Stimulated activated naive CD4-positive, alpha-beta T cell treated with Interleukin-2 at 50 U/mL for 16 hours (primary cell): ENCODE measurements at regions not wholly inside any gene's neighbourhood (a gene's known extent, or its start where the extent isn't known, plus 50 kb on each side); places are given as distances from the start of the nearest gene placed in this dataset.

ENCODE experiments used
- DNase-seq: peaks from one replicate; lab custom pipeline; 2025; lab: John Stamatoyannopoulos, UW

DNA sequence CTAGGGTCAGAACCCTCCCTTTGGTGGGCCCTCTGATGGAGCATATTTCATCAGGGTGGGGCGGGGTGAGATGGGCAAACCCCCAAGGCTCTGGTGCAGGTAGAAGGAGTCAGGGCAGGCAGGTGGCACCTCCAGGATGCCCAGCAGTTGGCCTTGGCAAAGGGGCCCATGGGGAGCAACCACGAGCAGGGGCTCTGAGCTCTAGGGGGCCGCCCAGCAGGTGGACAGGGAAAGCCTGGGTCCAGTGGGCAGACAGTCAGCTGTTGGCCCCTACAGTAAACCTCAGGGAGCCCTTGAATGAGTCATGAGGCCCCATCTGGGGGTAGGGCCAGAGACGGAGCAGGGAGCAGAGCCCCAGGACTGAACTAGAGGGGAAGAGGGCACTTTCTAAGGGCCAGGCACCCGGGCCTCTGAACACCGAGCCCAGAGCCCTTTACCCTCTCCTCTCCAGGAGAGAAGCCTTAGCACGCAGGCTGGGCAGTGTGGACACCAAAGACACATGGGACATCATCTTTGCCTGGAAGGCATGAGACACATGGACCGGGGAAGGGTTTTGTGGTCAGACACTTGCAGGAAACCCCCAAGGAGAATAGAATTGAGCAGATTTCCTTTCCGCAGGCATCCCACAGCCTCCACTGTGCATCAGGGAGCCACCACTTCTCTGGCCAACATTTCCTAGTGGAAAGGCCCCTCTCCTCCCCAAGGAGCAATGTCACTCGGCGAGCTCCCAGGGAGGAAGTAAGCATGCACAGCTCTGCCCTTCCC lies 257.3 kb downstream of the GLI2 start:
- DNase-seq, result no peak

DNA sequence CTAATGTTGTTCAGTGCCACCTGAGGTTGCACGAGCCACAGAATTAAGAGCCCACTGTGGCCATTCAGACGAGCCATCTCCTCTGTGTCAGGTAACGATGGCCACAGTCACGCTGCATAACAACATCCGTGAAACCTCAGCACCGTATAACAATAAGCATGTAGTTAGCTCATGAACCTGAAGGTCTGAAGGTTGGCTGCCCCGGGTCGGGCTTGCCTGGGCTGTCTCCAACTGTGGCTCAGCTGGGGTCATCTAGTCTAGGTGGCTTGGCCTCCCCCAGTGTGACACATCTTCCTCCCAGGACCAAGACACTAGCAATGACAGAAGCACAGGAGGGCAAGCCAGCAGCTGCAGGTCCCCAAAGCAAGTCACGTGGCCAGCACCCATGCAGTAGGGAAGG lies 258.0 kb downstream of the GLI2 start:
- DNase-seq, result no peak

DNA sequence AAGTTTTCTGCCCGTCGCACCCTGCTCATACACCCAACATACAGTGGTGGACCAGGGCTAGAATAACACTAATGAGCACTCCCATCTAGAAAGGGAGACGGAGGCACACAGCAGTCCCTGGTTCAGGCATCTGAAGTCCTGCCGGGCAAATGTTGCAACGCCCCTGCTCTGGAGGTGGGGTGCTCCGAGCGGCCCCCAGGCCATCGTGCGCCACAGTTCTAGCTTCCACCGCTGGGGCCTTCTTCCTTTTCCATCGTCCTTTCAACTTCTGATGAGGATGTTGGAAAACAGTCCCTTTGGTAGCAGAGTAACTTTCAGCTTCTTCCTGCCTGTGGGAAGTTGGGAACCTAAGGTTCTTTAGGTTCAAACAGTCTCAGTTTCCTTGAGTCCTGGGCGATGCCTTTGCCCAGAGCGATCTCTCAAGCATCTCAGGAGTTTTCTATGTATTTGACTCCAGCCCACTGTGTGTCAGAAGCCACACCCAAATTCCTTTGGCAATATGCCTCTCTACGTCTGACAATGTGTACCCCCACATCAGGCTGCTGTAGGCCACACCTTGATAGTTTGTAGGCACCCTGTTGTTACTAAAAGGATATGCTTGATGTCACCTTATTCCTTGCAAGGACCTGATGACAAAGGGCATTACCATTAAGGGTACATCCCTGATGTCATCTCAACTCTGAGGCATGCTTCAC lies 258.8 kb downstream of the GLI2 start:
- DNase-seq, result no peak

- DNase-seq, result no peak
Observed at GRCh38 chr2:120995152-120995551, 259.5 kb downstream of the GLI2 start.

GRCh38 chr2:120995656-120996190 lies 260.1 kb downstream of the GLI2 start:
- no peak for DNase-seq

- DNase-seq, result no peak
Observed at GRCh38 chr2:120999377-121000097, 263.9 kb downstream of the GLI2 start.

DNA sequence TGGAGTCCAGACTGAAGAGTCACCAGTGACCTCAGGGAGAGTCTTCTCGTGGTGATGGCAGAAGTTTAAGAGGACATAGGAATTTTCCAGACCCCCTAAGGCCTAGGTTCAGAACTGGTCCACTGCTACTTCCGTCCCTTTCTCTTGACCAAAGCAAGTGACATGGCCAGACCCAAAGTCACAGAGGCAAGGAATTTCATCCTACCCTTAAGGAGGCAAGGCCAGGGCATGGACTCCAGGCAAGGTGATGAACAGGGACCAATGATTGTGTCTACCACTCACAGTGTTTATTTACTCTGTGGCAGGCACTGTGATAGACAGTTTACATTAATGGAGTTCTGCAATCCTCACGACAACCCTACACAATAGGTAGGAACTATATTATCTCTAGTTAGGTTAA lies 265.1 kb downstream of the GLI2 start:
- no peak for DNase-seq

DNA sequence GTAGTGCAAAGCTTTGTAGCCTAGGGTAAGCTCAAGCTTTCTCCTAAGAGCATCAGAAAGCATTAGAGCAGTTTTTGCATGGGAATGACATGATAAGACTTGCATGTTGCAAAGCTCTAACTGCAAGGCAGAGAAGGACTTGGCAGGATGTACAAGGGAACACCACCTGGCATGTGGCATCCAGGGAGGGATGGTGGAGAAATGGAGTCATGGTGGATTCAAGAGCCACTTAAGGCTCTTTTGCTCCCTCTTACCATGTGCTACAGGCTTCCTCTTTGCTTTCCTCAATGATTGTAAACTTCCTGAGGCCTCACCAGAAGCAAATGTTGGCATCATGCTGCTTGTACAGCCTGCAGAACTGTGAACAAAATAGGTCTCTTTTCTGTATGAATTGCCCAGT lies 266.0 kb downstream of the GLI2 start:
- no peak for DNase-seq

GRCh38 chr2:121002597-121002996 lies 266.9 kb downstream of the GLI2 start:
- DNase-seq, result no peak

DNA sequence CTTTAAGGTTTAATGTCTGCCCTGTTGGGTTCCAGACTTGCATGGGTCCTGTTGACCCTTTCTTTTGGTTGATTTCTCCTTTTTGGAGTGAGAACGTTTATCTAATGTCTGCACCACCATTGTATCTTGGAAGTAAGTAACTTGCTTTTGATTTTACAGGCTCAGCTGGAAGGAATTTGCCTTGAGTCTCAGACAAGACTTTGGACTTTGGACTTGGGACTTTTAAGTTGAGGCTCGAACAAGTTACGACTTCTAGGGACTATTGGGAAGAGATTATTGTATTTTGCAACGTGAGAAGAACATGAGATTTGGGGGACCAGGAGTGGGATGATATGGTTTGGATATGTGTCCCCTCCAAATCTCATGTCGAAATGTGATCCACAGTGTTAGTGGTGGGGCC lies 267.7 kb downstream of the GLI2 start:
- no peak for DNase-seq

- no peak for DNase-seq
Observed at GRCh38 chr2:121004359-121004758, 268.7 kb downstream of the GLI2 start.

DNA sequence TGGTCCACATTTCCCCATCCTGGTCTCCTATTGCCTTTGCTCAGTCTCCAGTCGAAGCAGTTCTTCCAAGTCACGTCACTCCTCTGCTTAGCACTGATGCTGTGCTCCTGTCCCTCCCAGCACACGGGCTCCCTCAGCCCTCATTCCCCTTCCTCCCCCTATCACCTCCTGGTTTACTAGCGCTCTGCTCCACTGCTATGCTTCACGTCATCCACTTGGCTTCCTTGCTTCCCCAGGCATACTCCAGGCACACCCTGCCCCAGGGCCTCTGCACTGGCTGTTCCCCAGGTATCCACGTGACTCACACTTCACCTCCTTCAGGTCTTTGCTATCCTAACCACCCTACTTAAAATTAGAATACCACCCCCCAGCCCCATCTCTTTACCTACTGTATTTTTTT lies 269.3 kb downstream of the GLI2 start:
- no peak for DNase-seq

- DNase-seq, result no peak
Observed at GRCh38 chr2:121005453-121005852, 269.8 kb downstream of the GLI2 start.

- no peak for DNase-seq
Observed at GRCh38 chr2:121006743-121007489, 271.2 kb downstream of the GLI2 start.

DNA sequence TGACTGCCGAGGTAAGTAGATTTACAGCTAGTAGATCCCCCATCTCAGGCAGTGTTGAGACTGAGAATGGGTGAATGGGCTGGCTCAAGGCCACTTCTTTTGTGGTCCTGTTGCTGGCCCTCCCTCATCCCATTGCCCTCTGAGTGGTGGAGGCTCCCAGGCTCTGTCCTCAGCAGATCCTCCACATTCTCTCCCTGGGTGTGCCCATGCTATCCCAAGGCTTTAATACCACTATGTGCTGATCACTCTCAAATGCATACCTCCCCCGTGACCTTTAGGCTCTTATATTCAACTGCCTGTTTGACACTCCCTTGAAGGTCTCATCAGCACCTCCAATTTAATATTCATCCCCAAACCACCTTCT lies 271.8 kb downstream of the GLI2 start:
- DNase-seq, result no peak

DNA sequence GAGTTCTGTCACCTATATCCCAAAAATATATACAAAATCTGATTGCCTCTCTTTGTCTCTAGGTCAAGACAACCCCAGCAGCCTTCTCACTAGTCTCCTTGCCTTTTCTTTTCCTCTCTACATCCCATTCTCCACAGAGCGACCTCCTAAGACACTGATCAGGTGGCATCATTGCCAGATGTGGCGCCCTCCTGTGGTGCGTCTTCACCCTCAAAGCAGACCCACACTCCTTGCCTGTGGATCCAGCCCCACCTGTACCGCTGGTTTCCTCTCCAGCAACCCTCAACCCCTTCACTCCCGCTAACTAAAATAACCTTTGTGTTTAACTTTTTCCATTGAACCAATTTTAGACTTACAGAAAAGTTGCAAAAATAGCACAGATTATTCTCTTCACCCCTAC lies 273.3 kb downstream of the GLI2 start:
- no peak for DNase-seq

GRCh38 chr2:121010998-121011397 lies 274.0 kb downstream of the TFCP2L1 start:
- no peak for DNase-seq

DNA sequence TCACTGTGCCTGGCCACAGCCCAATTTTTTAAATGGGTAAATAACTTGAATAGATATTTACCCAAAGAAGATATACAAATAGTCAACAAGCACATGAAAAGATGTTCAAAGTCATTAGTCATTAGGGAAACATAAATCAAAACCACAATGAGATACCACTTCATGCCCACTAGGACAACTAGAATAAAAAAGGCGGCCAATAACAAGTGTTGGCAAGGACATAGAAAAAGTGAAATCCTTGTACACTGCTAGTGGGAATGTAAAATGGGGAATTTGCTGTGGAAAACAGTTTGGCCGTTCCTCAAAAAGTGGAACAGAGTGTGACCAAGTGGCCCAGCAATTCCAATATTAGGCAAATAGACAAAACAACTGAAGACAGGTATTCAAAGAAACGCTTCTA lies 270.1 kb downstream of the TFCP2L1 start:
- no peak for DNase-seq

DNA sequence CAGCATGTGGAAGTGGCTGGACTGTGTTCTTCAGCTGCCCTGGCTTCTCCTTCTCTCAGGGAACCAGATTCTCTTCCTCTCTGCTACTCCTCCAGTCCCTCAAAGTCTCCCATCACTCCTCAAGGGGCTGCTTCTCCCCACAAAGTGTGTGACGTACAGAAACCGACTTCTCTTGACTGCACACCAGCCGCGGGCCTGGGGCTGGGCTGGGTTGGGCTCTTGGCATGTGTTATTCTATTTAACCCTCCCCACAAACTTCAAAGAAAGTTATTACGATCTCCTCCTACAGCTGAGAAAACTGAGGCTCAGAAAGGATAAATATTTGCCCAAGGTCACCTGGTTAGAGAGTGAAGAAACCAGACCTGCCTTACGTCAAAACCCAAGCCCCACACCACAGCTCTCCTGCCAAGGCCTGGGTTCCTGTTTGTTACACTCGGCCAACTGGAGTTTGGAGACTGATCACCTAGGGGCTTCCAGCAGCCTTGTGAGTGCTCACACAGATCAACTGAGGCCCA lies 269.0 kb downstream of the TFCP2L1 start:
- DNase-seq, result no peak

GRCh38 chr2:121017396-121017795 lies 267.6 kb downstream of the TFCP2L1 start:
- no peak for DNase-seq

DNA sequence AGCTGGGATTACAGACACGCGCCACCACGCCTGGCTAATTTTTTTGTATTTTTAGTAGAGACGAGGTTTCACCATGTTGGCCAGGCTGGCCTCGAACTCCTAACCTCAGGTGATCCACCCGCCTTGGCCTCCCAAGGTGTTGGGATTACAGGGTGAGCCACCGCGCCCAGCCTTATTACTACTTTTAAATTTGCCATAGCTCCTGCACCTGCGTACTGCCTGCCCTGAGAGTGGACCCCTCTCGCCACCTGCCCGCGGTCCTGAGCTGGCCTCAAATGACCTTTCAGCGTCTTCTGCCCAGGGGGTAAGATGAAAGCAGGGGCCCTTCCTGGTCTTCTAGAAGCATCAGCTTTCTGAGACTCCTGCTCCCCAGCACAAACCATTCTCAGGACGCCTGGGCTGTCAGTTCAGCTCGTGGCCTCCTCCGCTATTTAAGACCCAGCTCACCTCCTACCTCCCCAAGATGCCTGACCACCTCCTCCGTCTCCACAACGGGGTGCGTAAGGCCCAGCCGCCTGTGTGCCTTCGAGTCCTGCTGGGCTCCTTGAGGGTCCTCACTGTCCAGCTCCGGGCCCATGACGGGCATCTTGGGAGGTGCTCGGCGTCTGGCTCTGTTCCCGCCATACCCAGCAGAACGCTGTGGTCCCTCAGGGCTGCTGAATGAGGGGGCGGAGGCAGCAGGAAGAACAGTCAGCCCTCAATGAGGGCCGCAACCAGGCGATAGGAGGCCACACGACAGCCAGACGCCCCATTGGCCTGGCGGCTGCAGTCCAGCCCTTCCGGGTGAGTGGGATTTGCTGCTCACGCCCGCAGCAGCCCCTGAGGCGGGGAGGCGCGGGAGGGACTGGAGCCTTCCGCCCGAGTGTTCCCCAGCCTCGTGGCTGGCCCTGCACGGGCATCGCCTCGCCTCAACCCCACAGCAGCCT lies 266.6 kb downstream of the TFCP2L1 start:
- DNase-seq, result no peak
